A549 (cell line): ENCODE measurements at regions not wholly inside any gene's neighbourhood (a gene's known extent, or its start where the extent isn't known, plus 50 kb on each side); places are given as distances from the start of the nearest gene placed in this dataset.
"Not testable (repeated sequence)": the region's sequence is repeated elsewhere in the genome, so short reads cannot be mapped to it uniquely, and the experiment has no call there.

ENCODE experiments used
- ATAC-seq, 2 experiments: fragments of 200-7000 bp in 1 of 2; fragments of >200 bp in 1 of 2; cut with Nextera tagmentation in 1 of 2; cut with Tn5 transposase in 1 of 2; 3 replicates each; pipeline versions ENCODE4 v1.8.0 to v1.9.1; 2018 to 2020; ENCODE audit warnings: mild to moderate bottlenecking in 1 of 2, moderate library complexity in 1 of 2
- CTCF ChIA-PET: fragments of 300-600 bp; sonication (Branson Sonifier 250); formaldehyde crosslinking; extraction: SDS; loops from one replicate; lab custom pipeline; 2021; ENCODE audit warnings: antibody characterized with exemption, inconsistent platforms; lab: Yijun Ruan, JAX
- POLR2A ChIA-PET: fragments of 350-600 bp; formaldehyde crosslinking; extraction: SDS; loops from one replicate; lab custom pipeline; 2021; ENCODE audit warnings: antibody characterized with exemption, inconsistent platforms; lab: Yijun Ruan, JAX
- DNase-seq, 2 experiments: peaks; one replicate each; pipeline versions ENCODE4 v3.0.0 to v3.0.0-alpha.2; 2011 to 2016; ENCODE audit warnings: low read depth in 1 of 2, low spot score in 1 of 2
- FAIRE-seq: peaks from 2 replicates; lab custom pipeline; 2011; peaks lifted over from hg19 to GRCh38; lab: Jason Lieb, UNC
- H3K27ac ChIP-seq, 2 experiments: fragments of >200 bp; sonication (Bioruptor Twin); formaldehyde crosslinking; 3 replicates each; pipeline ENCODE4 v1.5.1; 2016 to 2017
- H3K4me1 ChIP-seq: fragments of >200 bp; sonication (Bioruptor Twin); formaldehyde crosslinking; 3 replicates; pipeline ENCODE4 v1.6.1; 2016
- H3K4me2 ChIP-seq: fragments of >200 bp; sonication (Bioruptor Twin); formaldehyde crosslinking; 3 replicates; pipeline ENCODE4 v1.6.1; 2016
- H3K4me3 ChIP-seq: fragments of >200 bp; sonication (Bioruptor Twin); formaldehyde crosslinking; 3 replicates; pipeline ENCODE4 v1.5.1; 2016
- H3K9me3 ChIP-seq: fragments of >200 bp; sonication (Bioruptor Twin); formaldehyde crosslinking; 3 replicates; pipeline ENCODE4 v1.6.1; 2016
- ATOH8 ChIP-seq: fragments of 250-450 bp; sonication (Bioruptor Pico); IDR thresholded peaks from 2 replicates; pipeline ENCODE4 v1.5.0; 2020; ENCODE audit warnings: low read depth, mild to moderate bottlenecking, moderate library complexity
- BHLHE40 ChIP-seq: IDR thresholded peaks from 2 replicates; pipeline ENCODE4 v1.6.1; 2012; ENCODE audit warnings: low read depth, low read length, inconsistent platforms
- EHF ChIP-seq: fragments of 250-450 bp; sonication (Bioruptor Pico); IDR thresholded peaks from 2 replicates; pipeline ENCODE4 v1.5.0; 2020; ENCODE audit warnings: mild to moderate bottlenecking
- EHMT2 ChIP-seq: fragments of 200-600 bp; sonication (generic); IDR thresholded peaks from 2 replicates; pipeline ENCODE4 v1.6.1; 2016; ENCODE audit warnings: antibody characterized with exemption, low read depth, mild to moderate bottlenecking, moderate library complexity
- HMGXB4 ChIP-seq: fragments of 250-450 bp; sonication (Bioruptor Pico); IDR thresholded peaks from 2 replicates; pipeline ENCODE4 v1.5.0; 2021; ENCODE audit warnings: mild to moderate bottlenecking, moderate library complexity, borderline replicate concordance
- JUN ChIP-seq, 2 experiments: fragments of >200 bp; sonication (Bioruptor Twin); formaldehyde crosslinking; IDR thresholded peaks; 2 replicates in 1 of 2; 3 replicates in 1 of 2; pipeline ENCODE4 v1.6.1; 2016 to 2017
- KDM1A ChIP-seq: fragments of 200-600 bp; sonication (generic); IDR thresholded peaks from 2 replicates; pipeline ENCODE4 v1.6.1; 2016; ENCODE audit warnings: low read depth, mild to moderate bottlenecking
- MAX ChIP-seq: IDR thresholded peaks from 2 replicates; pipeline ENCODE4 v1.6.1; 2012
- MYC ChIP-seq: IDR thresholded peaks from 2 replicates; pipeline ENCODE4 v1.6.1; 2012; ENCODE audit warnings: mild to moderate bottlenecking, inconsistent platforms, low read length, improper control_type of control experiment, borderline replicate concordance
- NFE2L2 ChIP-seq: fragments of 150-350 bp; conservative IDR thresholded peaks from 2 replicates; pipeline ENCODE4 v1.6.1; 2014; ENCODE audit warnings: low read length
- NPAS2 ChIP-seq: fragments of 250-450 bp; sonication (Bioruptor Pico); IDR thresholded peaks from 2 replicates; pipeline ENCODE4 v1.8.0; 2022; ENCODE audit warnings: mild to moderate bottlenecking, moderate library complexity, borderline replicate concordance
- PBX3 ChIP-seq: IDR thresholded peaks from 2 replicates; pipeline ENCODE4 v1.6.1; 2012
- POLR2A ChIP-seq: IDR thresholded peaks from 2 replicates; pipeline ENCODE4 v1.6.1; 2012; ENCODE audit warnings: mild to moderate bottlenecking, low read length
- RARB ChIP-seq: fragments of 250-450 bp; sonication (Bioruptor Pico); IDR thresholded peaks from 2 replicates; pipeline ENCODE4 v1.8.0; 2021; ENCODE audit warnings: mild to moderate bottlenecking, moderate library complexity
- RNF2 ChIP-seq: fragments of 200-600 bp; sonication (generic); IDR thresholded peaks from 2 replicates; pipeline ENCODE4 v1.6.1; 2016; ENCODE audit warnings: low read depth, mild to moderate bottlenecking, antibody characterized with exemption, moderate library complexity, borderline replicate concordance
- TFCP2L1 ChIP-seq: fragments of 250-450 bp; sonication (Bioruptor Pico); IDR thresholded peaks from 2 replicates; pipeline ENCODE4 v1.5.0; 2021; ENCODE audit warnings: mild to moderate bottlenecking
- ZC3H11A ChIP-seq: fragments of 450-650 bp; IDR thresholded peaks from 2 replicates; pipeline ENCODE4 v1.6.1; 2014; ENCODE audit warnings: antibody characterized with exemption, mild to moderate bottlenecking
- ZFP36 ChIP-seq: fragments of 450-650 bp; IDR thresholded peaks from 2 replicates; pipeline ENCODE4 v1.6.1; 2014; ENCODE audit warnings: borderline replicate concordance; ENCODE audit not compliant: partially characterized antibody
- ZSCAN20 ChIP-seq: fragments of 250-450 bp; sonication (Bioruptor Pico); IDR thresholded peaks from 2 replicates; pipeline ENCODE4 v1.8.0; 2022; ENCODE audit warnings: mild to moderate bottlenecking, moderate library complexity
- WGBS: methylation state at CpG from one replicate; pipeline ENCODE4 v1.1.6; 2017; ENCODE audit errors: missing lambda C conversion rate; 5-methylcytosine and 5-hydroxymethylcytosine counted together

GRCh38 chr18:75970212-75970611 is 524.8 kb downstream of the ZNF516 start:
- DNase-seq: no peak
- CTCF ChIA-PET: no interaction called here
- ATAC-seq: no peak
- Histone ChIP-seq H3K4me1 (no peaks in the 10 kb centered on the region), H3K9me3 (no peaks in the 10 kb centered on the region)
- 64% methylated on average over 13 of the region's 13 CpGs for WGBS
- TF ChIP-seq NFE2L2 (no peak), TFCP2L1 (no peak), ATOH8 (CRISPR knock-in tag) (no peak), MAX (no peak), EHMT2 (no peak), PBX3 (no peak), MYC (no peak), ZSCAN20 (CRISPR knock-in tag) (no peak), RNF2 (no peak), ZFP36 (no peak), NPAS2 (CRISPR knock-in tag) (no peak), ZC3H11A (no peak), HMGXB4 (no peak), RARB (CRISPR knock-in tag) (no peak), POLR2A (no peak)
- TF ChIP-seq, all 56 proteins: peak for 0
- Histone ChIP-seq H3K27ac (no peak overlapping the region), H3K4me2 (no peak overlapping the region), H3K4me3 (no peak overlapping the region)
- POLR2A ChIA-PET: no interaction called here
- no peak for FAIRE-seq

- POLR2A ChIA-PET: no interaction called here
- TF ChIP-seq EHF (CRISPR knock-in tag) (no peak), EHMT2 (no peak), ZC3H11A (no peak), BHLHE40 (no peak), KDM1A (no peak)
- TF ChIP-seq, all 56 proteins: peak for 0
- WGBS: 54% methylated on average over 5 of the region's 5 CpGs
- ATAC-seq: no peak
- FAIRE-seq: no peak
- Histone ChIP-seq H3K4me1 (no peaks in the 10 kb centered on the region), H3K9me3 (no peaks in the 10 kb centered on the region), H3K4me3 (no peak overlapping the region), H3K4me2 (no peak overlapping the region), H3K27ac (no peak overlapping the region)
- CTCF ChIA-PET: no interaction called here
- DNase-seq: no peak
Observed at GRCh38 chr18:75966431-75966830, 528.6 kb downstream of the ZNF516 start.

- H3K4me1 ChIP-seq: no peaks in the 10 kb centered on the region
- WGBS: 68% methylated on average over 7 of the region's 7 CpGs
- POLR2A ChIA-PET: no interaction called here
- H3K27ac ChIP-seq: no peak overlapping the region
- FAIRE-seq (no peak), ATAC-seq (no peak), DNase-seq (no peak)
- no peak for TF ChIP-seq MYC
- TF ChIP-seq JUN (IDR thresholded peaks at IDR 0.05): no peak
- no peak overlapping the region for H3K4me3 ChIP-seq
- H3K9me3 ChIP-seq: no peaks in the 10 kb centered on the region; the same call in 2 of the 3 replicates
- CTCF ChIA-PET: interaction anchor here (0.6 kb wide), 1 partner anchor 281 kb away, joined by 3 read pairs; no protein-coding TSS in a partner anchor
- H3K4me2 ChIP-seq: no peak overlapping the region
Observed at GRCh38 chr18:75962036-75962572, 532.9 kb downstream of the ZNF516 start.

- CTCF ChIA-PET, H3K9me3 ChIP-seq, H3K4me1 ChIP-seq, H3K4me3 ChIP-seq, H3K4me2 ChIP-seq, DNase-seq, ATAC-seq, H3K27ac ChIP-seq, FAIRE-seq, POLR2A ChIA-PET: not testable (repeated sequence)
- WGBS: 45% methylated on average over 4 of the region's 4 CpGs
Observed at GRCh38 chr18:75960356-75960755, 532.9 kb upstream of the SMIM21 start.
